Calu3 (cell line): ENCODE measurements at regions not wholly inside any gene's neighbourhood (a gene's known extent, or its start where the extent isn't known, plus 50 kb on each side); places are given as distances from the start of the nearest gene placed in this dataset.

ENCODE experiments used
- BruUV-seq: library from RNA; stranded (reverse); fragments of 400-500 nt; replicated peaks from 2 replicates; lab custom pipeline; 2021; lab: Mats Ljungman, UMichigan
- CTCF ChIA-PET: fragments of 300-600 bp; sonication (Branson Sonifier 250); formaldehyde crosslinking; loops from one replicate; lab custom pipeline; 2022; ENCODE audit warnings: antibody characterized with exemption; lab: Charles Lee
- DNase-seq: peaks from one replicate; pipeline ENCODE4 v3.0.0; 2022
- H3K27ac Mint-ChIP-seq: one replicate; pipeline ENCODE4 v1.8.0; 2022; ENCODE audit warnings: mixed read lengths; ENCODE audit not compliant: unreplicated experiment
- H3K27me3 Mint-ChIP-seq: one replicate; pipeline ENCODE4 v1.8.0; 2022; ENCODE audit warnings: mixed read lengths; ENCODE audit not compliant: unreplicated experiment
- H3K36me3 Mint-ChIP-seq: one replicate; pipeline ENCODE4 v1.8.0; 2022; ENCODE audit warnings: mild to moderate bottlenecking, moderate library complexity, mixed read lengths; ENCODE audit not compliant: insufficient read depth, unreplicated experiment
- H3K4me1 Mint-ChIP-seq: one replicate; pipeline ENCODE4 v1.8.0; 2022; ENCODE audit warnings: mild to moderate bottlenecking, low read depth, mixed read lengths; ENCODE audit not compliant: unreplicated experiment
- H3K4me3 Mint-ChIP-seq: one replicate; pipeline ENCODE4 v1.8.0; 2022; ENCODE audit warnings: mild to moderate bottlenecking, low read depth, moderate library complexity, mixed read lengths; ENCODE audit not compliant: unreplicated experiment
- H3K9me3 Mint-ChIP-seq: one replicate; pipeline ENCODE4 v1.8.0; 2022; ENCODE audit warnings: low read depth, mixed read lengths; ENCODE audit not compliant: unreplicated experiment
- CTCF ChIP-seq: fragments of 200-600 bp; IDR thresholded peaks from one replicate; pipeline ENCODE4 v1.8.0; 2022; ENCODE audit warnings: antibody characterized with exemption; ENCODE audit not compliant: unreplicated experiment
- intact Hi-C: fragments of 100-400 bp; cut with micrococcal nuclease; formaldehyde crosslinking; loops from one replicate; pipeline ENCODE4 v1.10.0; 2022; ENCODE audit not compliant: unreplicated experiment

DNA sequence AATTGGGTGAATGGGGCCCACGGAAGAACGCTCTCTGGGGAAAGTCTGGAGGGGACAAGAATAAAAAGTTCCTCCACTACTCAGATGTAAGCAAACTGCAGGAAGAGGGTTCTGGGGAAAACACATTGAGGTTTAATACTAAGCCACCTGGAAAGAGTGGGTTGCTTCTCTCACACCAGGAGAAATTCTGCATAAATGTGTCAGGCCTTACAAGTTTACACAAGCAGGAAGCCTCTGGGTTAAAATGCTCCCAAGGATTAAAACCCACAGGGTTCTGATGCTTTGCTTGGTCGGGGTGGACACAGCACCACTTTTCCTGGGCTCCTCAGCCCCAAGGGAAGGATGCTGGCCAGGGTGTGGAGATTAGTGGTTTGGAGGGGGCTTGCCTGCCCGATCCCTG lies 122.1 kb upstream of the SLC22A23 start:
- Mint-ChIP-seq H3K36me3 (no peaks in the 10 kb centered on the region), H3K4me3 (no peak overlapping the region), H3K4me1 (no peaks in the 10 kb centered on the region), H3K9me3 (no peaks in the 10 kb centered on the region), H3K27me3 (peaks cover 40% of the 10 kb centered on the region), H3K27ac (no peak overlapping the region)
- DNase-seq: no peak
- no TSS peak for BruUV-seq
- intact Hi-C loops: no loop called here
- CTCF ChIA-PET: no interaction called here
- TF ChIP-seq CTCF: no peak

DNA sequence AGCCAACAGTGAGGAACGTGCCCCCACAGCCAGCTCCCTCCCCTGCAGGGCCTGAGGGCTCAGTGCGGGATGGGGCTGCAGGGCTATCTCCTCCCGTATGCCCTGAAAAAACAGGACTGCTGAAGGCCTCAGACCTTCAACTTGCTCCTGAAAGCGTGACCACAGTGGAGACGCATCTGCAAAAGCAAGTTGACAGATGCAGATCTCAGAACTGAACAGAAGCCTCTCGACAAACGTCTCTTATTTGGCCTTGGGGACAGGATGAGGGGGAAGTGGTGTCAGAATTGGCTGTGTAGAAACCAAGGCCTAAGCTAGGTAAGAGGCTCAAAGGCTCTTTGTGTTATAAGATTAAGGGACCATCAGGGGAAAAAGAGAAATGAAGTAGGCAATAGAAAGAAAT lies 120.7 kb upstream of the SLC22A23 start:
- CTCF ChIA-PET: no interaction called here
- no peaks in the 10 kb centered on the region for H3K36me3 Mint-ChIP-seq

GRCh38 chr6:3575701-3576100 lies 118.9 kb upstream of the SLC22A23 start:
- peaks cover 57% of the 10 kb centered on the region for H3K27me3 Mint-ChIP-seq
- CTCF ChIA-PET: no interaction called here
- BruUV-seq: no TSS peak
- no peaks in the 10 kb centered on the region for H3K36me3 Mint-ChIP-seq
- no peak for DNase-seq
- no peaks in the 10 kb centered on the region for H3K9me3 Mint-ChIP-seq
- intact Hi-C loops: no loop called here
- TF ChIP-seq CTCF: no peak
- no peak overlapping the region for H3K27ac Mint-ChIP-seq
- H3K4me1 Mint-ChIP-seq: no peaks in the 10 kb centered on the region
- H3K4me3 Mint-ChIP-seq: no peak overlapping the region

More for the DNA sequence above, 120.7 kb upstream of the SLC22A23 start:
- no peak overlapping the region for H3K27ac Mint-ChIP-seq
- no TSS peak for BruUV-seq
- intact Hi-C loops: no loop called here
- TF ChIP-seq CTCF: no peak
- H3K27me3 Mint-ChIP-seq: peaks cover 44% of the 10 kb centered on the region
- H3K9me3 Mint-ChIP-seq: no peaks in the 10 kb centered on the region
- H3K4me1 Mint-ChIP-seq: no peaks in the 10 kb centered on the region
- no peak overlapping the region for H3K4me3 Mint-ChIP-seq
- DNase-seq: no peak

DNA sequence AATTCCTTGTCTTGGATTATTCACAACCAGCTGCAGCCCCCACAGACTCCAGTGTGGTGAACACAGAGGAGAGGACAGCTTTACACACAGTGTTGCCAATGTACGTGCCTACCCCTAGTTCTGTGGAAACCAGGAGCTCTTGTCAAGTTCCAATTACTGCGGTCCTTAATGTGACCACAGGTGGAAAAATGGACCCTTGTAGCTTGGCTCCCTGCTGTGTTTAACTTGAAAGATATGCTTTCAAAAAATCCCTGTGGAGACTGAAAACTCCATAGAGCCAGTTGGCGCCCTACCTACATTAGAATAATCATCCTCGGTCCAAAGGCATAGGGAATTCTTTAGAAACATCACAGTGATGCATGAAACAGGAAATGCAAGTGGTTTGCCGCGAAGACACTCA lies 118.3 kb upstream of the SLC22A23 start:
- H3K4me1 Mint-ChIP-seq: no peaks in the 10 kb centered on the region
- no peak overlapping the region for H3K27ac Mint-ChIP-seq
- CTCF ChIA-PET: no interaction called here
- no peak overlapping the region for H3K4me3 Mint-ChIP-seq
- intact Hi-C loops: no loop called here
- BruUV-seq: no TSS peak
- no peaks in the 10 kb centered on the region for H3K36me3 Mint-ChIP-seq
- no peak for DNase-seq
- H3K9me3 Mint-ChIP-seq: no peaks in the 10 kb centered on the region
- TF ChIP-seq CTCF: no peak
- peaks cover 62% of the 10 kb centered on the region for H3K27me3 Mint-ChIP-seq

GRCh38 chr6:3573670-3574069 lies 116.8 kb upstream of the SLC22A23 start:
- TF ChIP-seq CTCF: no peak
- CTCF ChIA-PET: no interaction called here
- H3K4me1 Mint-ChIP-seq: no peaks in the 10 kb centered on the region
- peaks cover 63% of the 10 kb centered on the region for H3K27me3 Mint-ChIP-seq
- DNase-seq: no peak
- no peak overlapping the region for H3K4me3 Mint-ChIP-seq
- H3K9me3 Mint-ChIP-seq: no peaks in the 10 kb centered on the region
- H3K36me3 Mint-ChIP-seq: no peaks in the 10 kb centered on the region
- intact Hi-C loops: no loop called here
- H3K27ac Mint-ChIP-seq: no peak overlapping the region
- no TSS peak for BruUV-seq
